T-helper 1 cell (primary cell): ENCODE measurements at regions not wholly inside any gene's neighbourhood (a gene's known extent, or its start where the extent isn't known, plus 50 kb on each side); places are given as distances from the start of the nearest gene placed in this dataset.
"Not testable (repeated sequence)": the region's sequence is repeated elsewhere in the genome, so short reads cannot be mapped to it uniquely, and the experiment has no call there.

Experiments
- DNase-seq, 5 donors: peaks; one replicate each; pipeline ENCODE4 v3.0.0-alpha.2; 2012 to 2020

GRCh38 chr13:52929846-52930245 is 81.4 kb upstream of the PCDH8 start:
- DNase-seq, result no peak

GRCh38 chr13:52926971-52927370 is 78.5 kb upstream of the PCDH8 start:
- no peak for DNase-seq

GRCh38 chr13:52925775-52926285 is 77.4 kb upstream of the PCDH8 start:
- DNase-seq, result no peak

- DNase-seq, result no peak
Measured at GRCh38 chr13:52925251-52925650, 76.8 kb upstream of the PCDH8 start.

- no peak for DNase-seq
Measured at GRCh38 chr13:52924289-52925148, 76.1 kb upstream of the PCDH8 start.

GRCh38 chr13:52922961-52923360 is 74.5 kb upstream of the PCDH8 start:
- no peak for DNase-seq

- no peak for DNase-seq
Measured at GRCh38 chr13:52921194-52921593, 72.8 kb upstream of the PCDH8 start.

- no peak for DNase-seq
Measured at GRCh38 chr13:52916486-52916990, 68.1 kb upstream of the PCDH8 start.

- DNase-seq, result no peak
Measured at GRCh38 chr13:52911340-52911739, 62.9 kb upstream of the PCDH8 start.

- not testable (repeated sequence) for DNase-seq
Measured at GRCh38 chr13:52910318-52910717, 61.9 kb upstream of the PCDH8 start.

GRCh38 chr13:52906122-52906903 is 57.9 kb upstream of the PCDH8 start:
- DNase-seq, result no peak

GRCh38 chr13:52905701-52906100 is 57.3 kb upstream of the PCDH8 start:
- no peak for DNase-seq

GRCh38 chr13:52903320-52903719 is 54.9 kb upstream of the PCDH8 start:
- DNase-seq, result no peak

- DNase-seq, result no peak
Measured at GRCh38 chr13:52899206-52899605, 50.8 kb upstream of the PCDH8 start.
